NCI-H226 (cell line): ENCODE measurements at regions not wholly inside any gene's neighbourhood (a gene's known extent, or its start where the extent isn't known, plus 50 kb on each side); places are given as distances from the start of the nearest gene placed in this dataset.

Source experiments
- DNase-seq: peaks from one replicate; pipeline ENCODE4 v3.0.0-alpha.2; 2015

- peak; percentile 60 for DNase-seq
These were observed 86.3 kb upstream of the STEAP1B start for GRCh38 chr7:22586101-22586785.

GRCh38 chr7:22584179-22584578, 84.2 kb upstream of the STEAP1B start:
- no peak for DNase-seq

- DNase-seq = peak; percentile 99
These were observed 83.1 kb upstream of the STEAP1B start for GRCh38 chr7:22582863-22583622.

- no peak for DNase-seq
These were observed 81.1 kb upstream of the STEAP1B start for GRCh38 chr7:22581099-22581498.

GRCh38 chr7:22579961-22580360, 80.0 kb upstream of the STEAP1B start:
- DNase-seq = no peak

GRCh38 chr7:22578007-22578733, 78.2 kb upstream of the STEAP1B start:
- peak; percentile 95 for DNase-seq

GRCh38 chr7:22577470-22578001, 77.5 kb upstream of the STEAP1B start:
- peak; percentile 100 for DNase-seq

GRCh38 chr7:22576612-22577469, 76.9 kb upstream of the STEAP1B start:
- peak; percentile 38 for DNase-seq

- DNase-seq = no peak
These were observed 74.9 kb upstream of the STEAP1B start for GRCh38 chr7:22574754-22575520.

GRCh38 chr7:22572937-22573336, 72.9 kb upstream of the STEAP1B start:
- DNase-seq = peak; percentile 72

- no peak for DNase-seq
These were observed 72.3 kb upstream of the STEAP1B start for GRCh38 chr7:22572292-22572691.

GRCh38 chr7:22571766-22572165, 71.8 kb upstream of the STEAP1B start:
- DNase-seq = no peak

GRCh38 chr7:22569586-22570321, 69.8 kb upstream of the STEAP1B start:
- DNase-seq = peak; percentile 98

- no peak for DNase-seq
These were observed 66.6 kb upstream of the STEAP1B start for GRCh38 chr7:22566592-22566991.

- DNase-seq = no peak
These were observed 66.2 kb upstream of the STEAP1B start for GRCh38 chr7:22566176-22566575.

GRCh38 chr7:22565315-22565811, 65.4 kb upstream of the STEAP1B start:
- DNase-seq = peak; percentile 81

- peak; percentile 94 for DNase-seq
These were observed 64.6 kb upstream of the STEAP1B start for GRCh38 chr7:22564511-22565045.

- DNase-seq = no peak
These were observed 63.7 kb upstream of the STEAP1B start for GRCh38 chr7:22563621-22564241.

- DNase-seq = no peak
These were observed 63.1 kb upstream of the STEAP1B start for GRCh38 chr7:22563032-22563501.
